HFF-Myc (cell line): ENCODE measurements at regions not wholly inside any gene's neighbourhood (a gene's known extent, or its start where the extent isn't known, plus 50 kb on each side); places are given as distances from the start of the nearest gene placed in this dataset.

Experiments used
- DNase-seq: peaks from one replicate; pipeline ENCODE4 v3.0.0-alpha.2; 2011; ENCODE audit warnings: low read depth; ENCODE audit errors: extremely low read depth
- H3K4me3 ChIP-seq: replicated peaks from 2 replicates; pipeline ENCODE4 v1.5.1; 2011; ENCODE audit warnings: low read depth, mild to moderate bottlenecking, control low read depth, low read length
- TF ChIP-seq, protein P1 (sequence below): IDR thresholded peaks from 2 replicates; pipeline ENCODE4 v1.5.1; 2012; ENCODE audit warnings: mild to moderate bottlenecking, low read depth, low read length, control low read depth; ENCODE audit errors: missing control alignments

DNA sequence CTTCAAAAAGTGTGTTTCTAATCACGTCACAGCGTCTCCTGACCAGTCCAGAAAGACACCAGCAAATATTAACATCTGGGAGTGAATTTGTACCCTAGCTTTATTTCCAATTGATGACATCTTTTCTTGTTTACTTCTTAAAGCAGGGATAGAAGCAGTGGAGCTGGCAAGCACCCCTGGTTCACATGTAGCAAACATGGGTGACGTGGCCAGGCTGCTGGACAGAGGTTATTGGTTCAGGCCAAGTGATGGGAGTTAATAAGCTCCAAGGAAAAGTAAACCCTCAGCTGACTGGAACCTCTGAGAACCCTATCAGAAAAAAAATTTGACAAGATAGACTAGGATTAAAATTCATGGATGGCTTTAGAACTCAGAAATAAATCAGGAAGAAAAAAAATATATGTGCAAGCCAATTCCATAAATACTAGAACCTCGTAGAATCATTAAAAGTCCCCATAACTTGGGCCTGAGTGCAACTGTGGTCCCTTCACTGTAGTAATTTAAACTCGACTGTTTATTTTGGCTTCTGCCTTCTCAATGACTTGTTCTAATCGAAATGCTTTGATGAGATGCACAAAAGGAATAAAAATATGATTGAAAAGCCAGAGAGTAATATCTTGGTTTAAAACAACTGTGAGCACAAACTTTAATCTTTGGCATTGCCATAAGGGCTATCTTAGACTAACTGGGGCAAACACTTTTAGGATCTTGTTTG lies 121.5 kb upstream of the CTAGE1 start:
- DNase-seq, result no peak
- H3K4me3 ChIP-seq, result no peak overlapping the region
- TF ChIP-seq, protein P1, sequence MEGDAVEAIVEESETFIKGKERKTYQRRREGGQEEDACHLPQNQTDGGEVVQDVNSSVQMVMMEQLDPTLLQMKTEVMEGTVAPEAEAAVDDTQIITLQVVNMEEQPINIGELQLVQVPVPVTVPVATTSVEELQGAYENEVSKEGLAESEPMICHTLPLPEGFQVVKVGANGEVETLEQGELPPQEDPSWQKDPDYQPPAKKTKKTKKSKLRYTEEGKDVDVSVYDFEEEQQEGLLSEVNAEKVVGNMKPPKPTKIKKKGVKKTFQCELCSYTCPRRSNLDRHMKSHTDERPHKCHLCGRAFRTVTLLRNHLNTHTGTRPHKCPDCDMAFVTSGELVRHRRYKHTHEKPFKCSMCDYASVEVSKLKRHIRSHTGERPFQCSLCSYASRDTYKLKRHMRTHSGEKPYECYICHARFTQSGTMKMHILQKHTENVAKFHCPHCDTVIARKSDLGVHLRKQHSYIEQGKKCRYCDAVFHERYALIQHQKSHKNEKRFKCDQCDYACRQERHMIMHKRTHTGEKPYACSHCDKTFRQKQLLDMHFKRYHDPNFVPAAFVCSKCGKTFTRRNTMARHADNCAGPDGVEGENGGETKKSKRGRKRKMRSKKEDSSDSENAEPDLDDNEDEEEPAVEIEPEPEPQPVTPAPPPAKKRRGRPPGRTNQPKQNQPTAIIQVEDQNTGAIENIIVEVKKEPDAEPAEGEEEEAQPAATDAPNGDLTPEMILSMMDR, result no peak

DNA sequence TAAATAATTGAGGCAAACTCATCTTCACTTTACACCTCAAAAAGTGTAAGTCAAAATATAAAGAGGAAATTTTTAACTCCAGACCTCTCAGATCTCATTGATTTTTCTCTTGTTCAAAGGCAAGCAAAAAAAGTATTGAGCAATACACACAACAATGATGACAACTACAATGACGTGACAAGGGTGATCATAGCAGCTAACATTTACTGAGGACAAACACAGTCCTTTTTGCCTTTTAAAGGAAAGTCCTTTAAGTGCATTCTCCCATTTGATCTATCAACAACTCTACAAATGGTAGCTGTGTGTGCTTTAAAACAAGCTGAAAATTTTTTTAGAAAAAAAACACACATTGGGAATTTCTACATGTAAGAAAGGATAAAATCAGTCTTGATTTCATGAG lies 123.5 kb upstream of the CTAGE1 start:
- TF ChIP-seq, protein P1, result no peak
- H3K4me3 ChIP-seq, result no peak overlapping the region
- DNase-seq, result no peak

DNA sequence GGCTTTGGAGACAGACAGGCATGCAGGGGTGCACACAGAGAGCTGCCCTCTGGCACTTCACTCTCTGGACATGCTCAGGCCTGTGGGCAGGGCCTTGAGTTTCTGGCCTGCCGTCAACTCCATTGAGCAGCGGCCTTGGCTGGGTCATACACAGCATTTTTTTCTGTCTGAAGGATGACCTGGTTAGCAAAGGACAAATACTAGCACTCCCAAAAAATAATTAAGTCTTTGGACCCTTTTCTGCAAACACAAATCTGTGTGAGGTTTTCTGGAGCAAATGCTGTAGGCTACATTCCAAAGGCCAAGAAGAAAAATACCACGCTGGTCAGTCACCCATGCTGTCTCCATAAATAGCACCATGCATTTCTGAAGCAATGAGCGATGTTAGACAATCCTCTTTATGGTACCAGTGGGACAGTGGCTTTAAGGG lies 124.7 kb upstream of the CTAGE1 start:
- TF ChIP-seq, protein P1, result no peak
- DNase-seq, result no peak
- H3K4me3 ChIP-seq, result no peak overlapping the region

DNA sequence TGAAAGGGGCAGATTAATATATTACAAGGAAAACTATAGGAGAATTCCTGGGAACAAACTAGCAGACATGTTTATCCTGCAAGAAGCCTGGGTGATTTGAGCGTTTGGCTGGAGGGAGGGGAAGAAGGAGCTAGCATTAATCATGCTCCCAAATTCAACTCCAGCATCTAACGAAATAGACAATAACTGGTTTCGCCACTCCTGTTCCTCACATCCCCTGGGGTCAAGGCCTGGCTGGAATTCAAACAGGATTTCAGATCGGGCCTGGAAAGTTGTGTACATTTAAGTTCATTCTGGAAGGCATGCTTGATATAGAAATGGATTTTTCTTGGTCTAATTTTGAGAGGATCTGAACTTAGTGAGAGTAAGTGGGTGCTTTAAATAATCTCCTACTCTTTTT lies 126.1 kb upstream of the CTAGE1 start:
- no peak overlapping the region for H3K4me3 ChIP-seq
- no peak for DNase-seq
- TF ChIP-seq, protein P1, result no peak

DNA sequence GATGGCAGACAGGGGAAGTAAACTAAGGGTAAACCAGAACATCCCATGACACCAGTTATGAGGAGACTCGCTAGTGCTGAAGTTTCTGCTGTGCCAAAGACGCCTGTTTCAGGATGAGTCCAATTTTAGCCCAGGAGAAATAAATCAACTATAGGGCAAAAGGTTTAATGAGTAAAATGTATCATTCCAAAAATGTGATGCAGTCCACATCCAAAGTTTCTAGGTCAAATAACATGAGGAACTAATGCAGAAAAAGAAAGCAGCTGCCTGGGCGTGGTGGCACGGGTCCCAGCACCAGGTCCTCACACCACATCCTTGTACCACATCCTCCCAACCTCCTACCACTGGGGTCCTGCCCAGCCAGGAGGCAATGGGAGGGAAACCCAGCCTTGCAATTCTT lies 126.9 kb upstream of the CTAGE1 start:
- DNase-seq, result no peak
- no peak overlapping the region for H3K4me3 ChIP-seq
- TF ChIP-seq, protein P1, result no peak

DNA sequence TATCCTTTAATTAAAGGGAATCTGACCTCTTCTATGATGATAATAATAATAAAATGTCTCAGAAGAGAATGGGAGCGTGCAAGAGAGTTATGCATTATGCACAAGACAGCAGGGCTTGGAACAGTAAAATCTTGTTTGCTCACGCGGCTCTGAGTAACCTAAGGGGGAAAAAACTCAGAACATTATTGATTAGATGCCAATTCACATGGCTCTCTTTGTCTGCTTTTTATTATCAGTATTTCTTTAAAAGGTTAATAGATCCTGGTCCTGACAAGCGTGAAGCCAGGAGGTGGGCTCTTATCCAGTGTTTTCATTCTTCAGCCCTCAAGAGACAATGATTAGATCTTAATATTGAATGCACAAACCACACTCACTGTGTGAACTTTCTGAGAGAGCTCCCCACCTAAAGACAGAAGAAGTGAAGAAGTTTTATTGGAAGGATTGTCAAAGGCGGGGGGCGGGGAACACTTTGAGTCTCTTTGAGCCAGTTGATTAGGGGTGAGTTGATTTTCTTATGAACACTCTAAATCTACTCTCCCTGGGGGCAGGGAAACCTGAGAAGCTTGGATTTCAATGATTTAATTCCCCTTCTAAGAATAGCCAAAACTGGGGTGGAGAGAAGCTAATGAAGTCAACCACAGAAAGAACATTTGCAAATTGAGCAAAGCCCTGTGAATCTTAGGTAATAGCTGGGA lies 127.5 kb upstream of the CTAGE1 start:
- H3K4me3 ChIP-seq, result no peak overlapping the region
- no peak for DNase-seq
- TF ChIP-seq, protein P1, result no peak
